AML-193 (cell line): ENCODE measurements at regions not wholly inside any gene's neighbourhood (a gene's known extent, or its start where the extent isn't known, plus 50 kb on each side); places are given as distances from the start of the nearest gene placed in this dataset.
"Not testable (repeated sequence)": the region's sequence is repeated elsewhere in the genome, so short reads cannot be mapped to it uniquely, and the experiment has no call there.

Experiments used
- DNase-seq, 2 experiments: peaks; one replicate each; lab custom pipeline; 2025; lab: John Stamatoyannopoulos, UW

GRCh38 chr4:60656171-60656570 lies 544.0 kb upstream of the ADGRL3 start:
- DNase-seq, result no peak

GRCh38 chr4:60657041-60657440 lies 543.1 kb upstream of the ADGRL3 start:
- no peak for DNase-seq

GRCh38 chr4:60657807-60658206 lies 542.3 kb upstream of the ADGRL3 start:
- peak; percentile 3 to 7 for DNase-seq

GRCh38 chr4:60663769-60664168 lies 536.4 kb upstream of the ADGRL3 start:
- DNase-seq, result no peak

GRCh38 chr4:60682901-60683300 lies 517.2 kb upstream of the ADGRL3 start:
- DNase-seq, result no peak

GRCh38 chr4:60683357-60683756 lies 516.8 kb upstream of the ADGRL3 start:
- no peak for DNase-seq

- no peak for DNase-seq
Measured at GRCh38 chr4:60683973-60684372, 516.2 kb upstream of the ADGRL3 start.

- DNase-seq, result not testable (repeated sequence)
Measured at GRCh38 chr4:60696062-60696461, 504.1 kb upstream of the ADGRL3 start.

- no peak for DNase-seq
Measured at GRCh38 chr4:60709061-60709460, 491.1 kb upstream of the ADGRL3 start.

- DNase-seq, result no peak
Measured at GRCh38 chr4:60718874-60719273, 481.3 kb upstream of the ADGRL3 start.

GRCh38 chr4:60721685-60722084 lies 478.4 kb upstream of the ADGRL3 start:
- DNase-seq, result no peak

- DNase-seq, result no peak
Measured at GRCh38 chr4:60723796-60724195, 476.3 kb upstream of the ADGRL3 start.

GRCh38 chr4:60724623-60725022 lies 475.5 kb upstream of the ADGRL3 start:
- no peak for DNase-seq

- DNase-seq, result no peak
Measured at GRCh38 chr4:60726779-60727178, 473.3 kb upstream of the ADGRL3 start.

- DNase-seq, result no peak
Measured at GRCh38 chr4:60729194-60729593, 470.9 kb upstream of the ADGRL3 start.

GRCh38 chr4:60729764-60730163 lies 470.4 kb upstream of the ADGRL3 start:
- DNase-seq, result not testable (repeated sequence)

- no peak for DNase-seq
Measured at GRCh38 chr4:60737858-60738257, 462.3 kb upstream of the ADGRL3 start.

GRCh38 chr4:60743654-60744053 lies 456.5 kb upstream of the ADGRL3 start:
- DNase-seq, result no peak

- DNase-seq, result no peak
Measured at GRCh38 chr4:60744767-60745166, 455.4 kb upstream of the ADGRL3 start.

- DNase-seq, result no peak
Measured at GRCh38 chr4:60745800-60746571, 454.1 kb upstream of the ADGRL3 start.

- DNase-seq, result no peak
Measured at GRCh38 chr4:60750962-60751361, 449.2 kb upstream of the ADGRL3 start.

- DNase-seq, result no peak
Measured at GRCh38 chr4:60757986-60758680, 442.0 kb upstream of the ADGRL3 start.

- no peak for DNase-seq
Measured at GRCh38 chr4:60759518-60760245, 440.4 kb upstream of the ADGRL3 start.
